SK-N-SH treated with all-trans-retinoic acid at 6 μM for 48 hours (cell line): ENCODE measurements at regions not wholly inside any gene's neighbourhood (a gene's known extent, or its start where the extent isn't known, plus 50 kb on each side); places are given as distances from the start of the nearest gene placed in this dataset.

ENCODE experiments used
- ATAC-seq: fragments of 200-7000 bp; cut with Tn5 transposase; 3 replicates; pipeline ENCODE4 v1.9.1; 2020; ENCODE audit warnings: mild to moderate bottlenecking, moderate library complexity
- BACH2 ChIP-seq: fragments of 250-450 bp; sonication (Bioruptor Pico); IDR thresholded peaks from 2 replicates; pipeline ENCODE4 v1.9.0; 2021; ENCODE audit warnings: mild to moderate bottlenecking, borderline replicate concordance
- CREB5 ChIP-seq: fragments of 250-450 bp; sonication (Bioruptor Pico); IDR thresholded peaks from 2 replicates; pipeline ENCODE4 v1.5.1; 2020; ENCODE audit warnings: low read depth, mild to moderate bottlenecking, moderate library complexity
- CSDC2 ChIP-seq: fragments of 250-450 bp; sonication (Bioruptor Pico); IDR thresholded peaks from 2 replicates; pipeline ENCODE4 v1.5.0; 2020; ENCODE audit warnings: mild to moderate bottlenecking, moderate library complexity
- CSRNP3 ChIP-seq: fragments of 250-450 bp; sonication (Bioruptor Pico); IDR thresholded peaks from 2 replicates; pipeline ENCODE4 v1.5.1; 2021; ENCODE audit warnings: mild to moderate bottlenecking, moderate library complexity
- ESRRG ChIP-seq: fragments of 250-450 bp; sonication (Bioruptor Pico); IDR thresholded peaks from 2 replicates; pipeline ENCODE4 v1.6.1; 2021; ENCODE audit warnings: mild to moderate bottlenecking
- ISL1 ChIP-seq: fragments of 250-450 bp; sonication (Bioruptor Pico); IDR thresholded peaks from 2 replicates; pipeline ENCODE4 v2.1.2; 2022; ENCODE audit warnings: mild to moderate bottlenecking, moderate library complexity
- OSR1 ChIP-seq: fragments of 250-450 bp; sonication (Bioruptor Pico); IDR thresholded peaks from 2 replicates; pipeline ENCODE4 v1.8.0; 2022; ENCODE audit warnings: moderate library complexity, mild to moderate bottlenecking, inconsistent platforms
- PATZ1 ChIP-seq: fragments of 250-450 bp; sonication (Bioruptor Pico); IDR thresholded peaks from 2 replicates; pipeline ENCODE4 v1.8.0; 2020; ENCODE audit warnings: mild to moderate bottlenecking, moderate library complexity, borderline replicate concordance
- PPARA ChIP-seq: fragments of 250-450 bp; sonication (Bioruptor Pico); IDR thresholded peaks from 2 replicates; pipeline ENCODE4 v1.5.0; 2020; ENCODE audit warnings: mild to moderate bottlenecking, borderline replicate concordance
- RARB ChIP-seq: fragments of 250-450 bp; sonication (Bioruptor Pico); IDR thresholded peaks from 2 replicates; pipeline ENCODE4 v1.8.0; 2021; ENCODE audit warnings: mild to moderate bottlenecking, moderate library complexity
- SNAI2 ChIP-seq: fragments of 250-450 bp; sonication (Bioruptor Pico); IDR thresholded peaks from 2 replicates; pipeline ENCODE4 v1.5.0; 2020; ENCODE audit warnings: mild to moderate bottlenecking, moderate library complexity
- TCF4 ChIP-seq: fragments of 250-450 bp; sonication (Bioruptor Pico); IDR thresholded peaks from 2 replicates; pipeline ENCODE4 v1.8.0; 2021; ENCODE audit warnings: mild to moderate bottlenecking, moderate library complexity, borderline replicate concordance
- TSHZ2 ChIP-seq: fragments of 250-450 bp; sonication (Bioruptor Pico); IDR thresholded peaks from 2 replicates; pipeline ENCODE4 v1.5.0; 2020; ENCODE audit warnings: mild to moderate bottlenecking, moderate library complexity
- ZC3H10 ChIP-seq: fragments of 250-450 bp; sonication (Bioruptor Pico); IDR thresholded peaks from 2 replicates; pipeline ENCODE4 v1.5.1; 2021; ENCODE audit warnings: mild to moderate bottlenecking, moderate library complexity
- ZFP30 ChIP-seq: fragments of 450-650 bp; formaldehyde crosslinking; IDR thresholded peaks from 2 replicates; pipeline ENCODE4 v1.5.0; 2022; ENCODE audit warnings: mild to moderate bottlenecking, moderate library complexity
- ZNF565 ChIP-seq: fragments of 450-650 bp; formaldehyde crosslinking; conservative IDR thresholded peaks from 2 replicates; pipeline ENCODE4 v1.5.0; 2020; ENCODE audit warnings: low read depth, mild to moderate bottlenecking, moderate library complexity
- ZNF8 ChIP-seq: fragments of 450-650 bp; formaldehyde crosslinking; IDR thresholded peaks from 2 replicates; pipeline ENCODE4 v1.5.0; 2020; ENCODE audit warnings: mild to moderate bottlenecking, moderate library complexity

- TF ChIP-seq RARB (CRISPR knock-in tag) (no peak), ISL1 (CRISPR knock-in tag) (peak; percentile 41)
- no peak for ATAC-seq
These were observed 351.6 kb downstream of the SOCS6 start for GRCh38 chr18:70640336-70640887.

- TF ChIP-seq OSR1 (CRISPR knock-in tag) (no peak), BACH2 (no peak), CSRNP3 (CRISPR knock-in tag) (no peak), ZC3H10 (CRISPR knock-in tag) (no peak), TCF4 (CRISPR knock-in tag) (no peak), CREB5 (no peak), PATZ1 (CRISPR knock-in tag) (no peak), PPARA (CRISPR knock-in tag) (no peak), ZFP30 (CRISPR knock-in tag) (no peak)
- TF ChIP-seq, all 23 proteins: peak for 0
- no peak for ATAC-seq
These were observed 348.1 kb downstream of the SOCS6 start for GRCh38 chr18:70636991-70637390.

GRCh38 chr18:70634576-70635147 is 345.8 kb downstream of the SOCS6 start:
- no peak for ATAC-seq
- TF ChIP-seq ESRRG (CRISPR knock-in tag) (no peak), PPARA (CRISPR knock-in tag) (no peak)

GRCh38 chr18:70627182-70627802 is 338.4 kb downstream of the SOCS6 start:
- ATAC-seq = no peak
- TF ChIP-seq ZNF565 (CRISPR knock-in tag) (no peak), RARB (CRISPR knock-in tag) (no peak), PATZ1 (CRISPR knock-in tag) (no peak), TSHZ2 (CRISPR knock-in tag) (no peak), ZNF8 (CRISPR knock-in tag) (no peak), SNAI2 (no peak), CSDC2 (CRISPR knock-in tag) (no peak)
